Renal cortex interstitium (tissue), 11 donors: ENCODE measurements at regions not wholly inside any gene's neighbourhood (a gene's known extent, or its start where the extent isn't known, plus 50 kb on each side); places are given as distances from the start of the nearest gene placed in this dataset.
A peak's percentile ranks its signal among the peaks of the same experiment; 100 is the strongest.
"Not testable (repeated sequence)": the region's sequence is repeated elsewhere in the genome, so short reads cannot be mapped to it uniquely, and the experiment has no call there.

Source experiments
- DNase-seq, 11 donors: peaks; one replicate each; pipeline ENCODE4 v3.0.0-alpha.2; 2013; ENCODE audit warnings: low read depth in 9 of 11, low spot score in 4 of 11; ENCODE audit errors: extremely low read depth in 1 of 11

GRCh38 chr11:121927097-121927785, 188.8 kb downstream of the BLID start:
- DNase-seq = peak in 3 of 11 donors; percentile 13 to 25 (median 21)

DNA sequence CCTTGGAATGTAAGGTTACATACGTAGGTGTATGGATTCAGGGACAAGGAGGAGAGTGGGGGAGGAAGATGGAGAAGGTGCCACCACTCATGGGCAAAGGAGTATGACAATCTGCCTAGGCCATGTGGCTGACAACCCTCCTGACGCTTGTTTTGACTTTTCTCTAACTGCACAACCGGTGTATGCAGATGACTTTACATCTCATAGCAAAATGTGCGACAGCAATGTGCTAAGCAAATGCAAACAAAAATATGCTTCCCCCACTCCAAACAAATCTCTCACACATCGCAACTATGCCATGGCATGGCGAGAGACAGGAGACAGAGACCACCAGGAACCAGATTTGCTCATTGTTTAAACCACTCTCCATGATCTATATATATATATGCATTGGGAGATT, 191.8 kb downstream of the BLID start:
- no peak for DNase-seq

GRCh38 chr11:121917482-121917881, 198.5 kb downstream of the BLID start:
- DNase-seq = no peak

- no peak for DNase-seq
Measured at GRCh38 chr11:121914508-121915059, 201.4 kb downstream of the BLID start.

DNA sequence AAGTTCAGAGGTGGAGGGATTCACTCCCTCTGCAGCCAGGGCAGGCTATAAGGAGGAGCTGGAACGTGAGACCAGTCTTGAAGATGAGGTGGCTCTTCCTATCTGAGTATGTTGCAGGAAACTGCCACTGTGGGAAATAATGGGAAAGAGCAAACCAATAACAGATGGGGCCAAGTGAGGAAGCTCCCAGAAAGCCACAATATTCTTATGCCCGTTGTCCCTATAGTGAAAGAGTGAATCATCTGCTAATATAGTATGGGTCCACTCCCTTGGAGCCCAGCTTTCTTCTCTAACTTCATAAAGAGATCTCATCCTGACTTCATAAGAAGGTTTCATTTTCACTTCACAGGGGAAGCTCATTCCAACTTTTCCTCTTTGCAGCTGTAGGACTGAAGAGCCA, 206.4 kb downstream of the BLID start:
- no peak for DNase-seq

GRCh38 chr11:121907379-121907778, 208.6 kb downstream of the BLID start:
- DNase-seq = no peak

DNA sequence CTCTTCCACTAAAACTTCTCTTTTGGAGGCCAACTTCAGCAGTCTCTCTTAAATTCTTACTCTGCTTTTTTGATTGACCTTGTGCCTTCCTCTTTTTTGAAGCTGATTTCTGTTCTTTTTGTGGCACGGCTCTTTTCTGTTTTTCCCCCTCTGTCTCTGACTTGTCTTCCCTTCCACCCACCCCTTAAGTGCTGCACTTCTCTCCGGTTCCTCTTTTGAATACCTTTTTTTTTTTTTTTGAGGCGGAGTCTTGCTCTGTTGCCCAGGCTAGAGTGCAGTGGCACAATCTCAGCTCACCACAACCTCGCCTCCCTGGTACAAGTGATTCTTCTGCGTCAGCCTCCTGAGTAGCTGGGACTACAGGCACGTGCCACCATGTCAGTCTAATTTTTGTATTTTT, 211.9 kb downstream of the BLID start:
- no peak for DNase-seq

GRCh38 chr11:121901886-121902285, 214.1 kb downstream of the BLID start:
- no peak for DNase-seq

GRCh38 chr11:121901417-121901816, 214.6 kb downstream of the BLID start:
- DNase-seq = not testable (repeated sequence)

DNA sequence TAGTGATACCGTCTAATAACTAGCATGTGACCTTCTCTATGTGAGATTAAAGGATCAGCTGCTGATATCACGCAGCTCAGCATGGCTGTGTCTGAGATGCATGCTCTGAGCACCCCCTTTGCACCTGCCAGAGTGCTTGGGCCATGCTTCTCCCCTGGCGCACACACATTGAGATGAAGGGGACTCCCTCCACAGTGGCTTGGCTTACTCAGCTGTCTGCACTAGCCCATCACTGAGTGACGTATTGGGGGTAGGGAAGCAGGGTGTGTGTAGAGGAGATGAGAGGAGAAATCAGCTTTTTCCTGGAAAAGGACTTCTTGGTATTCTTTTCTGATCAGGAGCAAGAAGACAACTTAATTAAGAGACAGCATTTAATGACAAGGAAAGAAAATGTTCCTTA, 216.5 kb downstream of the BLID start:
- no peak for DNase-seq

DNA sequence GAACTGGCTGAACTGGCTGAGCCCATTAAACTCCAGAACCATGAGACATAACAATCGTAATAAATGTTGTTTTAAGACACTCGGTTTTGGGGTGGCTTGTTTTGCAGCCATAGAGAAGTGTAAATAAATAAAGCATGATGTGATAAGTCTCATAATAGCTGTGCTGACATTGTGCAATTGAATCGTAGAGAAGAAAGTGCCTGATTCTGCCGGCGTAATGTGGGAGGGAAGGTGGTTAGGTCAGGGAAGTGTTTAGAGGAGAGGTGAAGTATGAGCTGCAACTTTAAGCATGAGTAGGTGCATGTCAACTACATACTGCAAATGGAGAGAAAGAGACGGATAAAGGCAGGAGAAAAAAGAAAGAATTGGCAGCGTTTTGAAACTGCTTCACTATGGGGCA, 217.1 kb downstream of the BLID start:
- no peak for DNase-seq

- no peak for DNase-seq
Measured at GRCh38 chr11:121895919-121896318, 220.1 kb downstream of the BLID start.

DNA sequence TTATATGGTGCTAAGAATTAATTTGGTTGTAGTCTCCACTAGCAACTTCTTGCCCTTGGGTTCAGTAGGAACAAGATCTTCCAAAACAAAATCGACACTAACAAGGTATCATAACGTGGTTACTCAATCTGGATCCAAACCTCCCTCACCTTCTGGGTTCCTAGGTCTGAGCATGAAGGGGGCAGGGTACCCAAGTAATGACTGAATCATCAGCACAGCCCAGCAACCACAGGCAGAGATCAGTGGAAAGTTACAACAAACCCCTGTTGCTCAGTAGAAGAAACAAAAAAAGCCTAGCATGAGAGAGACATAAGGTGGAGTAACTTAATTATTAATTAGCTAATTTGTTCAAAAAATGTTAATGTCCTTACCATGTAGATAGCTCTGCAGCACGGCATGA, 221.4 kb downstream of the BLID start:
- DNase-seq = no peak

GRCh38 chr11:121892863-121893262, 223.2 kb downstream of the BLID start:
- no peak for DNase-seq

DNA sequence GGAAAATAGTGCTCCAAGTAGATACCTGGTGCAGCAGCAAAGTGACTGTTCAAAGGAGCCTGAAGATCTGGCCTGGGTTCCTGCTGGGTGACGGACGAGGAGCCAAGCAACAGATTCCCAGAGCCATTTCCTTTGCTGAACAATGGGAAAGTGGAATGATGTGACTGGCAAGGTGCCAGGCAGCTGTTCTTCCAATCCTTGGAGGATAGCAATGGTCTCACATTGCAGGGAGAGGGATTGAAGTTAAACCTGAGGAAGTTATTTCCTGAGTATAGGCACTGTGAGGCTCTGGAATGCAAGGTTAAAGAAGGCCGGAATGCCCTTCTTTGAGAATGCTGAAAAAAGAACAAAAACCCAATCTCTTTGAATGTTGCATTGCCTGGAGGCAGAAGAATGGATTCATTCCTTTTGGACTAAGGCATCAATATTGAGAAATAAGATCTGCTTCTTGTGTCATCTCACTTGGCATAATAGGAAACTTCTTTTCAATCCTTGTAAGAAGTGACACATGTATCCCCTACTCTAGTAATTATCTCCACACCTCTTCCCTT, 223.8 kb downstream of the BLID start:
- peak in 1 of 11 donors; percentile 17 for DNase-seq

GRCh38 chr11:121890946-121891515, 225.0 kb downstream of the BLID start:
- DNase-seq = no peak

DNA sequence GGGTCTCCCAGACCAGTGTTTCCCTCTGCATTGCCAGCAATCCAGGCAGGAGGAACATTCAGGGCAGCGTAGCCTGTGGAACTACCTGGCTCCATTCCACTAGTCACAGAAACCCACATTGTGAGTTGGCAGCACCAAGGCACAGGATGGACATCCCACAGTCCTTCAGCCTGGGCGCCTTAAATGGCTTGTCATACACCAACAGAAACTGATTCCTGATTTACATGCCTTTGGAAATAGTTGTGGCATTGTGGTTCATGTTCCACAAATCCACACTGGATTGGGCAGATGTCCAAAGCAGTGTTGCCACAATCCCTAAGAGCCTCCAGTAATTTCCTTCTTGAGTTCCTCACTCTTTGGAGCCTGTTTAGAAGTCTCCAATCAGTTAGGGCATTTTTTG, 225.6 kb downstream of the BLID start:
- no peak for DNase-seq

GRCh38 chr11:121889931-121890330, 226.1 kb downstream of the BLID start:
- no peak for DNase-seq

DNA sequence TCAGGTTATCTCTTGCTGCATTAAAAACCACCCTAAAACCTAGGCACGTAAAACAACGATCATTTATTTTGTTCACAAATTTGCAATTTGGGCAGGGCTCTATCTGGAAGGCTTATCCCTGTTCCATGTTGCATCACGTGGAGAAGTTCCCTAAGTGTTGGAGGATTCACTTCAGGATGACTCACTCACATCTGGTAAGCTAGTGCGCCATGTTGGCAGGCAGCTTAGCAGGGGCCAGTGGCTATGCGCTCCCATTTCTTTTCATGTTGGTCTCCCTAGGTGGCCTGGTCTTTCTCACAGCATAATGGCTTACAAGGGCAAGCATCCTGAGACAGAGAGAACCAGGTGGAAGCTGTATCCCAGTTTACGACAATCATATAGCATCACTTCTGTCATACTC, 226.8 kb downstream of the BLID start:
- DNase-seq = no peak

DNA sequence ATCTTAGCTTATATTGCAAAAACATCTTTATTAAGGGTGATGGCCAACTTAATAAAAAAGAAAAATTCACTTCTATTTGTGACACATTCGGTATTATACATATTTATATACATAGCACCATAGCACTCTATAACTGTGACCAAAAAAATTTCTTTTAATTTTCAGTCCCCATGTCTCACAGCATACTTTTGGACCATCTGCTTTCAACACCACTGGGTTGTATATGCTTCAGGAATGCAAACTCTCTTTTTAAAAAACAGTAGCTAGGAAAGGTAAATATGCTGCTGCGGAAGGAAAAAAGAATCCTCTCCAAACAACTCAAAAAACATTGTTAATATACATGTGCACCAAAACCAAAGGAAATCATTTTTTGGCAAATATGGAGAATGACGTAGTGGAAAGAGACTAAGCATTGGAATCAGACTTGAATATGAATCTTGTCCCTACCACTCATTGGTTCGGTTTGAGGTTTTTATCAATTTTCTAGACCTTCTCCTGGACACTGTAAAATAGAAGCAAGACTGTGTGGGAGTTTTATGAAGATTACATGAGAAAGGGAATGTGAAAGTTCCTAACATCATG, 227.9 kb downstream of the BLID start:
- no peak for DNase-seq
